GM18507 (cell line): ENCODE measurements at regions not wholly inside any gene's neighbourhood (a gene's known extent, or its start where the extent isn't known, plus 50 kb on each side); places are given as distances from the start of the nearest gene placed in this dataset.
A peak's percentile ranks its signal among the peaks of the same experiment; 100 is the strongest.

Source experiments
- DNase-seq: peaks from one replicate; pipeline ENCODE4 v3.0.0; 2011; ENCODE audit warnings: low read depth; ENCODE audit not compliant: insufficient read length; ENCODE audit errors: extremely low spot score
- FAIRE-seq: peaks from 2 replicates; lab custom pipeline; 2011; peaks lifted over from hg19 to GRCh38; lab: Jason Lieb, UNC

- no peak for FAIRE-seq
- no peak for DNase-seq
Measured at GRCh38 chr5:108653201-108653600, 94.5 kb upstream of the FER start.

- DNase-seq = no peak
- FAIRE-seq = no peak
Measured at GRCh38 chr5:108650997-108651396, 96.7 kb upstream of the FER start.

GRCh38 chr5:108649646-108650045 lies 98.1 kb upstream of the FER start:
- FAIRE-seq (no peak), DNase-seq (no peak)

- no peak for DNase-seq
- no peak for FAIRE-seq
Measured at GRCh38 chr5:108649106-108649505, 98.6 kb upstream of the FER start.

- peak; percentile 88 for FAIRE-seq
- peak; percentile 37 for DNase-seq
Measured at GRCh38 chr5:108642170-108642906, 105.4 kb upstream of the FER start.

- DNase-seq (no peak), FAIRE-seq (no peak)
Measured at GRCh38 chr5:108641596-108641995, 106.1 kb upstream of the FER start.

- no peak for DNase-seq
- FAIRE-seq = no peak
Measured at GRCh38 chr5:108639366-108639765, 108.3 kb upstream of the FER start.

- FAIRE-seq (no peak), DNase-seq (no peak)
Measured at GRCh38 chr5:108638021-108638420, 109.7 kb upstream of the FER start.

- FAIRE-seq (no peak), DNase-seq (no peak)
Measured at GRCh38 chr5:108637134-108637533, 110.6 kb upstream of the FER start.

GRCh38 chr5:108636135-108636853 lies 111.4 kb upstream of the FER start:
- no peak for DNase-seq
- FAIRE-seq = no peak

GRCh38 chr5:108634617-108635288 lies 112.9 kb upstream of the FER start:
- FAIRE-seq = peak; percentile 66
- DNase-seq = peak; percentile 9

- no peak for FAIRE-seq
- no peak for DNase-seq
Measured at GRCh38 chr5:108634010-108634616, 113.6 kb upstream of the FER start.

- DNase-seq (no peak), FAIRE-seq (no peak)
Measured at GRCh38 chr5:108629779-108630528, 117.7 kb upstream of the FER start.

- no peak for FAIRE-seq
- no peak for DNase-seq
Measured at GRCh38 chr5:108625654-108626053, 122.0 kb upstream of the FER start.

- no peak for DNase-seq
Measured at GRCh38 chr5:108623826-108624225, 123.9 kb upstream of the FER start.

GRCh38 chr5:108620516-108620915 lies 127.2 kb upstream of the FER start:
- FAIRE-seq (no peak), DNase-seq (no peak)

More at GRCh38 chr5:108623826-108624225, 123.9 kb upstream of the FER start:
- FAIRE-seq = no peak

GRCh38 chr5:108619815-108620214 lies 127.9 kb upstream of the FER start:
- DNase-seq (no peak), FAIRE-seq (no peak)

GRCh38 chr5:108617467-108618435 lies 129.9 kb upstream of the FER start:
- no peak for DNase-seq
- FAIRE-seq = no peak
